Mesenchymal stem cell (in vitro differentiated cells and primary cell): ENCODE measurements at regions not wholly inside any gene's neighbourhood (a gene's known extent, or its start where the extent isn't known, plus 50 kb on each side); places are given as distances from the start of the nearest gene placed in this dataset.

Experiments
- DNase-seq: peaks from one replicate; pipeline ENCODE4 v3.0.0-alpha.2; 2013
- H2AFZ ChIP-seq: one replicate; pipeline ENCODE4 v1.6.1; 2013; ENCODE audit warnings: low read depth, mild to moderate bottlenecking, control low read depth, inconsistent platforms, low read length, moderate library complexity
- H2AK5ac ChIP-seq: 2 replicates; pipeline ENCODE4 v1.6.1; 2013; ENCODE audit warnings: low read length, moderate library complexity, mild to moderate bottlenecking, inconsistent platforms; ENCODE audit not compliant: severe bottlenecking
- H2BK120ac ChIP-seq: one replicate; pipeline ENCODE4 v1.6.1; 2013; ENCODE audit warnings: low read depth, mild to moderate bottlenecking, inconsistent platforms, low read length, moderate library complexity
- H2BK12ac ChIP-seq, 2 experiments: one replicate each; pipeline ENCODE4 v1.6.1; 2013; ENCODE audit warnings: inconsistent platforms in 2 of 2, low read length in 2 of 2, mild to moderate bottlenecking in 2 of 2, moderate library complexity in 2 of 2, control low read depth in 1 of 2
- H2BK15ac ChIP-seq: one replicate; pipeline ENCODE4 v1.6.1; 2013; ENCODE audit warnings: mild to moderate bottlenecking, low read depth, inconsistent platforms; ENCODE audit not compliant: poor library complexity, severe bottlenecking
- H2BK5ac ChIP-seq: 2 replicates; pipeline ENCODE4 v1.6.1; 2013; ENCODE audit warnings: low read depth, mild to moderate bottlenecking, low read length, control low read depth, inconsistent platforms; ENCODE audit not compliant: poor library complexity, severe bottlenecking
- H3K14ac ChIP-seq, 2 experiments: one replicate each; pipeline ENCODE4 v1.6.1; 2013; ENCODE audit warnings: inconsistent platforms in 2 of 2, low read length in 2 of 2, control low read depth in 1 of 2, mild to moderate bottlenecking in 1 of 2, moderate library complexity in 1 of 2
- H3K18ac ChIP-seq, 2 experiments: one replicate each; pipeline ENCODE4 v1.6.1; 2013; ENCODE audit warnings: inconsistent platforms in 2 of 2, low read length in 2 of 2, control low read depth in 1 of 2, low read depth in 1 of 2, mild to moderate bottlenecking in 1 of 2
- H3K23ac ChIP-seq, 2 experiments: one replicate each; pipeline ENCODE4 v1.6.1; 2013; ENCODE audit warnings: inconsistent platforms in 2 of 2, low read length in 2 of 2, mild to moderate bottlenecking in 2 of 2, moderate library complexity in 2 of 2, control low read depth in 1 of 2
- H3K27ac ChIP-seq: 2 replicates; pipeline ENCODE4 v1.5.1; 2013; ENCODE audit warnings: mild to moderate bottlenecking, moderate library complexity, low read length, control low read depth, inconsistent platforms; ENCODE audit not compliant: poor library complexity, severe bottlenecking
- H3K27me3 ChIP-seq, 2 experiments: 2 replicates each; pipeline versions ENCODE4 v1.6.1 to v1.7.0; 2013; ENCODE audit warnings: low read length in 2 of 2, mild to moderate bottlenecking in 2 of 2, moderate library complexity in 2 of 2, control low read depth in 1 of 2, inconsistent platforms in 1 of 2; ENCODE audit not compliant: control insufficient read depth in 1 of 2, insufficient read depth in 1 of 2
- H3K36me3 ChIP-seq, 2 experiments: 2 replicates each; pipeline versions ENCODE4 v1.6.1 to v1.7.0; 2013; ENCODE audit warnings: low read length in 2 of 2, control low read depth in 1 of 2, inconsistent platforms in 1 of 2, low read depth in 1 of 2, mild to moderate bottlenecking in 1 of 2; ENCODE audit not compliant: insufficient read depth in 2 of 2, control insufficient read depth in 1 of 2
- H3K4ac ChIP-seq, 2 experiments: one replicate each; pipeline ENCODE4 v1.6.1; 2013; ENCODE audit warnings: inconsistent platforms in 2 of 2, low read length in 2 of 2, mild to moderate bottlenecking in 2 of 2, moderate library complexity in 2 of 2, control low read depth in 1 of 2, low read depth in 1 of 2
- H3K4me1 ChIP-seq: 2 replicates; pipeline ENCODE4 v1.6.1; 2013; ENCODE audit warnings: low read depth, low read length, control low read depth; ENCODE audit not compliant: control insufficient read depth, insufficient read depth
- H3K4me2 ChIP-seq: 2 replicates; pipeline ENCODE4 v1.6.1; 2013; ENCODE audit warnings: low read length, mild to moderate bottlenecking, inconsistent platforms; ENCODE audit not compliant: poor library complexity, severe bottlenecking
- H3K4me3 ChIP-seq, 2 experiments: 2 replicates each; pipeline versions ENCODE4 v1.5.1 to v1.7.0; 2013; ENCODE audit warnings: low read length in 2 of 2, mild to moderate bottlenecking in 2 of 2, control low read depth in 1 of 2, low read depth in 1 of 2; ENCODE audit not compliant: insufficient read depth in 1 of 2
- H3K79me1 ChIP-seq: replicated peaks from 2 replicates; pipeline ENCODE4 v1.6.1; 2013; ENCODE audit warnings: mild to moderate bottlenecking, control low read depth, low read length, inconsistent platforms; ENCODE audit not compliant: poor library complexity, severe bottlenecking
- H3K9ac ChIP-seq: 2 replicates; pipeline ENCODE4 v1.7.0; 2013; ENCODE audit warnings: mild to moderate bottlenecking, low read length, moderate library complexity
- H3K9me3 ChIP-seq: 2 replicates; pipeline ENCODE4 v1.7.0; 2013; ENCODE audit warnings: mild to moderate bottlenecking, low read length; ENCODE audit not compliant: control insufficient read depth
- H4K8ac ChIP-seq: one replicate; pipeline ENCODE4 v1.6.1; 2013; ENCODE audit warnings: inconsistent platforms, mild to moderate bottlenecking, low read length, moderate library complexity
- H4K91ac ChIP-seq: one replicate; pipeline ENCODE4 v1.6.1; 2013; ENCODE audit warnings: mild to moderate bottlenecking, low read length, inconsistent platforms
- WGBS: methylation state at CpG from one replicate; pipeline ENCODE4 v1.1.7; 2013; ENCODE audit warnings: mixed read lengths; 5-methylcytosine and 5-hydroxymethylcytosine counted together

DNA sequence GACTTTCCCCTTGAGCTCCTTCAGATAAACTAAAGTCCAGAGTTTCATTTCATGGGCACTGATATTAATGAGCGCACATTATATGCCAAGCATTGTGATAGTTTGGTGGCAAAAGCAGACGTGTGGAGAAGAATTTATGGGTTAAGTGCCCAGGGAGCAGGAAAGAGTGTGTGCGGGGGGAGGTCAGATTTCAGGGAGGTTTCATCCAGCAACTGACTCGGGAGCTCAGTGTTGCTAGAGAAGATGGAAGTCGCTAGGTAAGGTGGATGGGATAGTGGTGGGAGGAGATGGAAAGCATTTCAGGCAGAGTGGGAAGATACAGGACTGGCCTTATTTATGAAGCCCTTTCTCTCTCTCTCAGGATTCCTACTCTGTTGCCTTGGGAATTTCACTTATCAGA is 223.0 kb downstream of the SNX10 start:
- WGBS: 71% methylated on average over 4 of the region's 5 CpGs
- no peaks in the 10 kb centered on the region for H3K79me1 ChIP-seq
- DNase-seq: no peak
- no peak overlapping the region for H3K4me3 ChIP-seq
- peaks cover 33 to 39% of the 10 kb centered on the region in 2 experiments for H3K27me3 ChIP-seq
- no peak overlapping the region for H3K18ac ChIP-seq
- H4K8ac ChIP-seq: no peak overlapping the region
- no peak overlapping the region for H2AK5ac ChIP-seq
- no peak overlapping the region for H2BK5ac ChIP-seq
- H4K91ac ChIP-seq: no peak overlapping the region
- H3K9ac ChIP-seq: no peak overlapping the region
- no peak overlapping the region for H3K14ac ChIP-seq
- H3K4ac ChIP-seq: no peak overlapping the region
- no peak overlapping the region for H2AFZ ChIP-seq
- no peaks in the 10 kb centered on the region for H3K9me3 ChIP-seq
- no peak overlapping the region for H3K4me2 ChIP-seq
- no peak overlapping the region for H3K27ac ChIP-seq
- H3K36me3 ChIP-seq: no peaks in the 10 kb centered on the region
- H2BK120ac ChIP-seq: no peak overlapping the region
- peaks cover 6% of the 10 kb centered on the region for H3K4me1 ChIP-seq
- no peak overlapping the region for H2BK12ac ChIP-seq
- H2BK15ac ChIP-seq: no peak overlapping the region
- H3K23ac ChIP-seq: no peak overlapping the region

- Histone ChIP-seq H3K79me1 (no peaks in the 10 kb centered on the region), H3K36me3 (no peaks in the 10 kb centered on the region), H3K4me2 (no peak overlapping the region), H2AK5ac (no peak overlapping the region), H4K91ac (no peak overlapping the region), H3K27me3 (peaks cover 33 to 39% of the 10 kb centered on the region in 2 experiments), H3K14ac (no peak overlapping the region), H2BK12ac (no peak overlapping the region), H3K9ac (no peak overlapping the region), H3K27ac (no peak overlapping the region), H2AFZ (no peak overlapping the region), H4K8ac (no peak overlapping the region), H2BK15ac (no peak overlapping the region), H2BK5ac (no peak overlapping the region), H3K4me1 (peaks cover 6% of the 10 kb centered on the region), H3K9me3 (no peaks in the 10 kb centered on the region), H3K18ac (no peak overlapping the region), H3K4ac (no peak overlapping the region), H3K23ac (no peak overlapping the region), H3K4me3 (no peak overlapping the region), H2BK120ac (no peak overlapping the region)
- 84% methylated on average over 7 of the region's 8 CpGs for WGBS
- DNase-seq: no peak
Observed at GRCh38 chr7:26515314-26515842, 223.7 kb downstream of the SNX10 start.

GRCh38 chr7:26520483-26520882 is 228.8 kb downstream of the SNX10 start:
- Histone ChIP-seq H3K4me3 (no peak overlapping the region), H2BK5ac (no peak overlapping the region), H3K4ac (no peak overlapping the region), H3K79me1 (no peaks in the 10 kb centered on the region), H3K23ac (no peak overlapping the region), H4K91ac (no peak overlapping the region), H2AK5ac (no peak overlapping the region), H3K4me2 (no peak overlapping the region), H3K14ac (no peak overlapping the region), H3K27ac (no peak overlapping the region), H2BK12ac (no peak overlapping the region), H3K27me3 (peaks cover 14 to 15% of the 10 kb centered on the region in 2 experiments), H3K9ac (no peak overlapping the region), H3K9me3 (no peaks in the 10 kb centered on the region), H2AFZ (no peak overlapping the region), H2BK120ac (no peak overlapping the region), H3K4me1 (peaks cover 1% of the 10 kb centered on the region), H2BK15ac (no peak overlapping the region), H3K18ac (no peak overlapping the region), H3K36me3 (no peaks in the 10 kb centered on the region), H4K8ac (no peak overlapping the region)
- WGBS: 82% methylated on average over 2 of the region's 3 CpGs
- no peak for DNase-seq

GRCh38 chr7:26522633-26523032 is 231.0 kb downstream of the SNX10 start:
- H3K4me2 ChIP-seq: no peak overlapping the region
- H4K91ac ChIP-seq: no peak overlapping the region
- no peak overlapping the region for H3K4me3 ChIP-seq
- H2BK5ac ChIP-seq: no peak overlapping the region
- WGBS: no CpG with 5 or more reads among the region's 1 CpG
- H2BK12ac ChIP-seq: no peak overlapping the region
- H3K36me3 ChIP-seq: no peaks in the 10 kb centered on the region
- no peaks in the 10 kb centered on the region for H3K4me1 ChIP-seq
- H3K18ac ChIP-seq: no peak overlapping the region
- no peaks in the 10 kb centered on the region for H3K9me3 ChIP-seq
- no peak overlapping the region for H3K23ac ChIP-seq
- no peak overlapping the region for H2BK15ac ChIP-seq
- H3K9ac ChIP-seq: no peak overlapping the region
- no peak overlapping the region for H2AK5ac ChIP-seq
- DNase-seq: no peak
- H3K14ac ChIP-seq: no peak overlapping the region
- H2BK120ac ChIP-seq: no peak overlapping the region
- no peak overlapping the region for H4K8ac ChIP-seq
- no peaks in the 10 kb centered on the region for H3K79me1 ChIP-seq
- peaks cover 15 to 24% of the 10 kb centered on the region in 2 experiments for H3K27me3 ChIP-seq
- no peak overlapping the region for H3K27ac ChIP-seq
- no peak overlapping the region for H3K4ac ChIP-seq
- H2AFZ ChIP-seq: no peak overlapping the region
